SK-N-SH (cell line): ENCODE measurements at regions not wholly inside any gene's neighbourhood (a gene's known extent, or its start where the extent isn't known, plus 50 kb on each side); places are given as distances from the start of the nearest gene placed in this dataset.

Experiments
- CTCF ChIP-seq: fragments of 200-600 bp; sonication (generic); IDR thresholded peaks from 2 replicates; pipeline ENCODE4 v1.6.1; 2017; ENCODE audit warnings: antibody characterized with exemption, mild to moderate bottlenecking, moderate library complexity
- EP300 ChIP-seq, 2 experiments: IDR thresholded peaks; 2 replicates each; pipeline versions ENCODE4 v1.4.0 to v1.6.1; 2012; ENCODE audit warnings: borderline replicate concordance in 1 of 2, low read depth in 1 of 2, low read length in 1 of 2
- FOSL2 ChIP-seq: IDR thresholded peaks from 2 replicates; pipeline ENCODE4 v1.4.0; 2012; ENCODE audit warnings: low read depth, mild to moderate bottlenecking, moderate library complexity, borderline replicate concordance
- MAX ChIP-seq: IDR thresholded peaks from 2 replicates; pipeline ENCODE4 v1.4.0; 2012; ENCODE audit warnings: low read depth
- TAF1 ChIP-seq: IDR thresholded peaks from 2 replicates; pipeline ENCODE4 v1.6.1; 2012; ENCODE audit warnings: low read depth, mild to moderate bottlenecking, low read length, moderate library complexity, borderline replicate concordance
- ZBTB33 ChIP-seq: IDR thresholded peaks from 2 replicates; pipeline ENCODE4 v1.4.0; 2012; ENCODE audit warnings: low read depth, borderline replicate concordance

DNA sequence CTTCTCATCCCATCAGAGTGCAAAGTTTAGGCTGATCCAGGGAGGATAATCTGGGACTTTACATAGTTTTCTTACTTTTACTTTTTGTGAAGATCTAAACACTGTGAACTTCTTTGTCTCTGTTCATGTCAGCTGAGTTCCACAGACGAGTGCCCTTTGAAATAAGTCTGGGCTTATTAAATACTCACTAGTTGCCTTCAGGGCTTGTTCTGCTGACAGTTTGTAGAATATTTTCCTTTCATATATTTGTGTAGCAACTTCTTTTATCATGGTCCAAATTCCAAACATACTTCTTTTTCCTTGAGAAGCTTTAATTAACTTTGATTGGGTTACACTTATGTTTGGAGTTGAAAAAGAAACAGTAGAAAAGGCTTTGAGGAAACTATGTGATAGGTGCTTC lies 109.6 kb downstream of the SH2D1A start:
- no peak for TF ChIP-seq EP300 (IDR thresholded peaks at IDR 0.05; ENCODE audit: borderline replicate concordance in 1 of 2, low read depth in 1 of 2, low read length in 1 of 2)
- TF ChIP-seq MAX: no peak
- TF ChIP-seq CTCF: no peak
- no peak for TF ChIP-seq FOSL2
- no peak for TF ChIP-seq ZBTB33
- TF ChIP-seq TAF1: no peak
